Activated effector memory CD4-positive, alpha-beta T cell treated with anti-CD3 and anti-CD28 coated beads, Interleukin-2, amount 50 U/mL, for 16 hours (primary cell): ENCODE measurements at regions not wholly inside any gene's neighbourhood (a gene's known extent, or its start where the extent isn't known, plus 50 kb on each side); places are given as distances from the start of the nearest gene placed in this dataset.
A peak's percentile ranks its signal among the peaks of the same experiment; 100 is the strongest.
"Not testable (repeated sequence)": the region's sequence is repeated elsewhere in the genome, so short reads cannot be mapped to it uniquely, and the experiment has no call there.

ENCODE experiments used
- DNase-seq: peaks from one replicate; pipeline ENCODE4 v3.0.0-alpha.2; 2020

GRCh38 chr5:87784311-87784710 lies 371.6 kb upstream of the CCNH start:
- DNase-seq = no peak

GRCh38 chr5:87782916-87783315 lies 370.2 kb upstream of the CCNH start:
- DNase-seq = no peak

GRCh38 chr5:87781976-87782375 lies 369.2 kb upstream of the CCNH start:
- no peak for DNase-seq

- peak; percentile 89 for DNase-seq
Measured at GRCh38 chr5:87780831-87781760, 368.4 kb upstream of the CCNH start.

- DNase-seq = no peak
Measured at GRCh38 chr5:87778876-87779275, 366.1 kb upstream of the CCNH start.

GRCh38 chr5:87777877-87778276 lies 365.1 kb upstream of the CCNH start:
- DNase-seq = no peak

GRCh38 chr5:87776785-87777184 lies 364.1 kb upstream of the CCNH start:
- DNase-seq = no peak

- not testable (repeated sequence) for DNase-seq
Measured at GRCh38 chr5:87776302-87776701, 363.6 kb upstream of the CCNH start.

GRCh38 chr5:87775228-87775627 lies 362.5 kb upstream of the CCNH start:
- DNase-seq = no peak

GRCh38 chr5:87774804-87775203 lies 362.1 kb upstream of the CCNH start:
- DNase-seq = no peak

GRCh38 chr5:87770601-87771121 lies 357.9 kb upstream of the CCNH start:
- DNase-seq = no peak

GRCh38 chr5:87770016-87770570 lies 357.4 kb upstream of the CCNH start:
- no peak for DNase-seq

GRCh38 chr5:87769157-87769556 lies 356.4 kb upstream of the CCNH start:
- DNase-seq = no peak

GRCh38 chr5:87768190-87768589 lies 355.5 kb upstream of the CCNH start:
- DNase-seq = no peak

GRCh38 chr5:87765009-87765408 lies 352.3 kb upstream of the CCNH start:
- no peak for DNase-seq

- DNase-seq = no peak
Measured at GRCh38 chr5:87762631-87763030, 349.9 kb upstream of the CCNH start.

GRCh38 chr5:87756951-87757350 lies 344.2 kb upstream of the CCNH start:
- DNase-seq = no peak

- DNase-seq = no peak
Measured at GRCh38 chr5:87755360-87755759, 342.6 kb upstream of the CCNH start.

- no peak for DNase-seq
Measured at GRCh38 chr5:87754009-87754757, 341.5 kb upstream of the CCNH start.

- no peak for DNase-seq
Measured at GRCh38 chr5:87752362-87752761, 339.6 kb upstream of the CCNH start.

GRCh38 chr5:87751824-87752223 lies 339.1 kb upstream of the CCNH start:
- no peak for DNase-seq

- DNase-seq = no peak
Measured at GRCh38 chr5:87746891-87747377, 334.2 kb upstream of the CCNH start.

- DNase-seq = no peak
Measured at GRCh38 chr5:87746341-87746740, 333.6 kb upstream of the CCNH start.
